ENCODE measurements at regions not wholly inside any gene's neighbourhood (a gene's known extent, or its start where the extent isn't known, plus 50 kb on each side); places are given as distances from the start of the nearest gene placed in this dataset.

GRCh38 chr4:43357252-43357974, 464.9 kb downstream of the GRXCR1 start:
- ChIA-PET POLR2A (no interaction called here), CTCF (no interaction called here), SMC1A (ENCODE audit: uncharacterized antibody, unreplicated experiment) (no interaction called here), RAD21 (ENCODE audit: unreplicated experiment) (no interaction called here)
- H3K27me3 ChIP-seq (replicated peaks in 1 of 2; ENCODE audit: control insufficient read depth in 2 of 2, insufficient read depth in 2 of 2, low read length in 1 of 2): no peaks in the 10 kb centered on the region
- H3K36me3 ChIP-seq (ENCODE audit: control insufficient read depth in 2 of 2, insufficient read depth in 2 of 2, low read length in 1 of 2): no peaks in the 10 kb centered on the region
- H3K4me3 ChIP-seq: no peak overlapping the region
- no peak overlapping the region for H3K9ac ChIP-seq (ENCODE audit: control insufficient read depth, insufficient read depth, low read length)
- H3K4me1 ChIP-seq (ENCODE audit: control insufficient read depth, insufficient read depth, low read length): no peaks in the 10 kb centered on the region
- FAIRE-seq (no peak), ATAC-seq (no peak), DNase-seq (ENCODE audit: low read depth, low spot score) (no peak)
- BruUV-seq (replicated peaks): no TSS peak
- in situ Hi-C loops (cut with MboI) (no loop called here), intact Hi-C loops (cut with micrococcal nuclease; ENCODE audit: unreplicated experiment) (no loop called here)
- H4K20me1 ChIP-seq (ENCODE audit: control insufficient read depth, insufficient read depth): no peaks in the 10 kb centered on the region
- TF ChIP-seq NFYB (IDR thresholded peaks at IDR 0.05; ENCODE audit: insufficient read depth, low read depth, low read length) (no peak), JUNB (IDR thresholded peaks at IDR 0.05) (no peak), KDM1A (IDR thresholded peaks at IDR 0.05; ENCODE audit: borderline replicate concordance) (no peak), ZBED1 (IDR thresholded peaks at IDR 0.05; ENCODE audit: borderline replicate concordance) (no peak), TCF3 (IDR thresholded peaks at IDR 0.05; ENCODE audit: borderline replicate concordance, insufficient read depth, low read depth, low read length) (no peak), RUNX3 (IDR thresholded peaks at IDR 0.05; ENCODE audit: low read length) (no peak), MXI1 (IDR thresholded peaks at IDR 0.05; ENCODE audit: low read depth, low read length) (no peak), ZNF207 (IDR thresholded peaks at IDR 0.05; ENCODE audit: borderline replicate concordance) (no peak), IRF3 (IDR thresholded peaks at IDR 0.05) (no peak), KLF5 (IDR thresholded peaks at IDR 0.05; ENCODE audit: partially characterized antibody) (no peak), EGR1 (IDR thresholded peaks at IDR 0.05; ENCODE audit: borderline replicate concordance in 1 of 2, low read depth in 2 of 2, low read length in 2 of 2) (no peak), TAF1 (IDR thresholded peaks at IDR 0.05; ENCODE audit: borderline replicate concordance, low read depth, low read length) (no peak), NKRF (conservative IDR thresholded peaks at IDR 0.05) (no peak), CEBPB (IDR thresholded peaks at IDR 0.05; ENCODE audit: borderline replicate concordance in 1 of 2, low read depth in 2 of 2, low read length in 2 of 2) (no peak), IRF4 (IDR thresholded peaks at IDR 0.05; ENCODE audit: low read depth, low read length) (no peak)
- WGBS (ENCODE audit: insufficient coverage, insufficient replicate concordance, low lambda C conversion rate, missing lambda C conversion rate): 5% methylated on average over 2 of the region's 2 CpGs
- H3K79me2 ChIP-seq (ENCODE audit: control insufficient read depth, insufficient read depth, low read length): no peaks in the 10 kb centered on the region
- no peaks in the 10 kb centered on the region for H3K9me3 ChIP-seq (replicated peaks; ENCODE audit: control insufficient read depth, insufficient read depth, low read length)
- H3K4me2 ChIP-seq (ENCODE audit: control insufficient read depth, insufficient read depth): no peak overlapping the region
- H3K27ac ChIP-seq (ENCODE audit: control insufficient read depth, insufficient read depth): no peak overlapping the region
- no peak overlapping the region for H2AFZ ChIP-seq (ENCODE audit: control insufficient read depth, low read depth, low read length)

Data from GM12878 (cell line).